Skeletal muscle tissue (tissue), 3 donors: ENCODE measurements at regions not wholly inside any gene's neighbourhood (a gene's known extent, or its start where the extent isn't known, plus 50 kb on each side); places are given as distances from the start of the nearest gene placed in this dataset.

Source experiments
- H3K27ac ChIP-seq: one replicate; pipeline ENCODE4 v1.7.0; 2013; ENCODE audit warnings: mild to moderate bottlenecking, low read depth, low read length, inconsistent platforms
- H3K27me3 ChIP-seq, 3 donors: one replicate each; pipeline ENCODE4 v1.7.0; 2013; ENCODE audit warnings: low read length in 3 of 3; ENCODE audit not compliant: control insufficient read depth in 3 of 3, insufficient read depth in 3 of 3
- H3K36me3 ChIP-seq, 3 donors: one replicate each; pipeline ENCODE4 v1.7.0; 2013; ENCODE audit warnings: low read length in 3 of 3; ENCODE audit not compliant: control insufficient read depth in 3 of 3, insufficient read depth in 3 of 3
- H3K4me1 ChIP-seq, 3 donors: one replicate each; pipeline ENCODE4 v1.7.0; 2013; ENCODE audit warnings: low read length in 3 of 3, mild to moderate bottlenecking in 3 of 3; ENCODE audit not compliant: control insufficient read depth in 3 of 3, insufficient read depth in 3 of 3
- H3K4me3 ChIP-seq, 3 donors: one replicate each; pipeline ENCODE4 v1.7.0; 2013; ENCODE audit warnings: low read length in 3 of 3
- H3K9ac ChIP-seq, 3 donors: one replicate each; pipeline ENCODE4 v1.7.0; 2013; ENCODE audit warnings: low read length in 3 of 3, mild to moderate bottlenecking in 3 of 3, moderate library complexity in 2 of 3, low read depth in 1 of 3
- H3K9me3 ChIP-seq, 3 donors: one replicate each; pipeline ENCODE4 v1.7.0; 2013; ENCODE audit warnings: low read length in 3 of 3; ENCODE audit not compliant: control insufficient read depth in 3 of 3
- donor health status: Osteomylitis.

- H3K27ac ChIP-seq: no peak overlapping the region
- peak overlapping the region in 1 of 3 donors; percentile 5 for H3K9ac ChIP-seq
- H3K4me1 ChIP-seq: peaks cover 9 to 19% (median 17%) of the 10 kb centered on the region in 3 donors
Observed at GRCh38 chr1:234841710-234842231, 231.8 kb upstream of the IRF2BP2 start.

GRCh38 chr1:234841281-234841680 lies 231.3 kb upstream of the IRF2BP2 start:
- Histone ChIP-seq H3K4me1 (peaks cover 9 to 22% (median 19%) of the 10 kb centered on the region in 3 donors), H3K9ac (no peak overlapping the region), H3K36me3 (no peaks in the 10 kb centered on the region), H3K27ac (no peak overlapping the region), H3K27me3 (no peaks in the 10 kb centered on the region), H3K9me3 (no peaks in the 10 kb centered on the region), H3K4me3 (no peak overlapping the region)

More at GRCh38 chr1:234841710-234842231, 231.8 kb upstream of the IRF2BP2 start:
- Histone ChIP-seq H3K9me3 (no peaks in the 10 kb centered on the region), H3K4me3 (no peak overlapping the region), H3K27me3 (no peaks in the 10 kb centered on the region), H3K36me3 (no peaks in the 10 kb centered on the region)

GRCh38 chr1:234840843-234841242 lies 230.9 kb upstream of the IRF2BP2 start:
- Histone ChIP-seq H3K36me3 (no peaks in the 10 kb centered on the region), H3K4me3 (no peak overlapping the region), H3K9me3 (no peaks in the 10 kb centered on the region), H3K27ac (no peak overlapping the region), H3K4me1 (peaks cover 9 to 22% (median 19%) of the 10 kb centered on the region in 3 donors), H3K27me3 (no peaks in the 10 kb centered on the region), H3K9ac (no peak overlapping the region)

DNA sequence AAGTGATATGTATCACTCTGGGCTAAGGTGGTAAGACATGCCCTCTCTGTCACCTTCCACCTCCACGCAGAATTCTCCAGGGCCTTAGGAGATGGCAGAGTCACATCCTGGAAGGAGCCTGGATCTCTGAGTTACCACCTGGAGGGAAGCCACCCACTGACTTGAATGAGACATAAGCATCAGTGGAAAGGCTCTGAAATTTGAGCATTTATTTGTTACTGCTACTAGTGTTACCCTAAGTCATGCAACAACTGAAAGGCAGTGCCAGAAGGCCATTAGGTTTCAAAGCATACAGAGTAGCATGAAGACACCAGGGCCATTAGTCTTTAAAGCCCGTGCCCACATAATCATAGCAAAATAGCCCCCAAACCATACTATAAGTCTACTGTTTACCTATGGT lies 230.3 kb upstream of the IRF2BP2 start:
- Histone ChIP-seq H3K4me3 (no peak overlapping the region), H3K27me3 (no peaks in the 10 kb centered on the region), H3K9me3 (no peaks in the 10 kb centered on the region), H3K4me1 (peaks cover 9 to 22% (median 16%) of the 10 kb centered on the region in 3 donors), H3K9ac (no peak overlapping the region), H3K27ac (no peak overlapping the region), H3K36me3 (no peaks in the 10 kb centered on the region)

GRCh38 chr1:234839663-234840062 lies 229.7 kb upstream of the IRF2BP2 start:
- Histone ChIP-seq H3K9me3 (no peaks in the 10 kb centered on the region), H3K4me1 (peaks cover 9 to 22% (median 12%) of the 10 kb centered on the region in 3 donors), H3K4me3 (no peak overlapping the region), H3K27me3 (no peaks in the 10 kb centered on the region), H3K9ac (no peak overlapping the region), H3K27ac (no peak overlapping the region), H3K36me3 (no peaks in the 10 kb centered on the region)

DNA sequence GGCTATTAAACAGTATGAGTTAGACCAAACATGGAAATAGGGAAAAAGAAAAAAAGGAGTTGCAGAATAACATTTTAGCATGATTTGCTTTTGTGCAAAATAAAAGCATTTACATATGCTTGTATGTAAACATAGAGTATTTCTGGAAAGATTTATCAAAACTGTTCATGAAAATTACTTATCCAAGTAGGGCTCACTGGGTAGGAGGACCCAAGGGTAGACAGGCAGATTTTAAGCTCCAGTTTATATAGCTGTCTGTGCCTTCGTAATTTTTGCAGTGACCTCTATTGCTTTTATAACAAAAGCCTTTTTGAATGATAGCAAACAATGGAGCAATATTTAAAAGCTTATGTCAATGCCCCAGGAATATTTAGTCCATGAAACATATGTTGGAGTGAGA lies 228.8 kb upstream of the IRF2BP2 start:
- Histone ChIP-seq H3K27me3 (no peaks in the 10 kb centered on the region), H3K36me3 (no peaks in the 10 kb centered on the region), H3K4me3 (no peak overlapping the region), H3K9ac (no peak overlapping the region), H3K9me3 (no peaks in the 10 kb centered on the region), H3K27ac (no peak overlapping the region), H3K4me1 (peaks cover 9 to 22% (median 12%) of the 10 kb centered on the region in 3 donors)

GRCh38 chr1:234838182-234838581 lies 228.2 kb upstream of the IRF2BP2 start:
- H3K27ac ChIP-seq: no peak overlapping the region
- H3K4me1 ChIP-seq: peaks cover 9 to 18% (median 12%) of the 10 kb centered on the region in 3 donors
- H3K36me3 ChIP-seq: no peaks in the 10 kb centered on the region
- H3K9ac ChIP-seq: no peak overlapping the region
- no peaks in the 10 kb centered on the region for H3K27me3 ChIP-seq
- H3K9me3 ChIP-seq: no peaks in the 10 kb centered on the region
- no peak overlapping the region for H3K4me3 ChIP-seq

- H3K9me3 ChIP-seq: no peaks in the 10 kb centered on the region
- peaks cover 9 to 14% (median 9%) of the 10 kb centered on the region in 3 donors for H3K4me1 ChIP-seq
- H3K36me3 ChIP-seq: no peaks in the 10 kb centered on the region
- no peak overlapping the region for H3K27ac ChIP-seq
- no peak overlapping the region for H3K4me3 ChIP-seq
- no peak overlapping the region for H3K9ac ChIP-seq
- H3K27me3 ChIP-seq: no peaks in the 10 kb centered on the region
Observed at GRCh38 chr1:234837713-234838112, 227.7 kb upstream of the IRF2BP2 start.

DNA sequence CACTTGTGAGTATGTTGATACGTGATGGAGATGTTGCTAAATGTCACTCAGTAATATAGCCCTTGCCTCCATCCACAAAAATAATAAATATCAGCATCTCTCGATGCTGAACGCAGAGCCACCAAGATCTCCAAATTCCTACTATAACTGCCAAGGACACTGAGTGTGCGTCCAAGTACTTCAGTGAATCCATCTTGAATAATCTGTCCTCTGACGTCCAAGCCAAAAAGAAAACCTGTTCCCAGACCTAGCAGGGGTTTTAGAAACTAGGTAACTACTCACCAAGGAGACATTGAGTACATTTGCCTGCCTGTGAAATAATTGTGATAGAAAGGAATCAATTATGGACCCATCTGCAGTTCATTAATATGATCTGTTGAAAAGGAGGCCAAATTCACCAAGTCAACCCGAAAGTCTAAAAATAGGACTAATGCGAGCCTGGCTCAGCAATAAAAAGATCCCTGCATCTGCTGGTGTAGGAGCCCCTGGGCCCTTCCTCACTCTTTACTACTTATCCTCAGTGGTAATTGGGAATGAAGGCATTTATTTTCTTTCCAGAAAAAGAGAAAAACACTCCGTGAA lies 226.9 kb upstream of the IRF2BP2 start:
- Histone ChIP-seq H3K27ac (no peak overlapping the region), H3K4me3 (no peak overlapping the region), H3K4me1 (peaks cover 4 to 9% (median 6%) of the 10 kb centered on the region in 3 donors), H3K36me3 (no peaks in the 10 kb centered on the region), H3K9me3 (no peaks in the 10 kb centered on the region), H3K9ac (no peak overlapping the region), H3K27me3 (no peaks in the 10 kb centered on the region)

GRCh38 chr1:234836045-234836681 lies 226.2 kb upstream of the IRF2BP2 start:
- H3K36me3 ChIP-seq: no peaks in the 10 kb centered on the region
- H3K4me1 ChIP-seq: peaks cover 4 to 9% (median 6%) of the 10 kb centered on the region in 3 donors
- H3K9ac ChIP-seq: no peak overlapping the region
- no peak overlapping the region for H3K4me3 ChIP-seq
- no peak overlapping the region for H3K27ac ChIP-seq
- no peaks in the 10 kb centered on the region for H3K27me3 ChIP-seq
- H3K9me3 ChIP-seq: no peaks in the 10 kb centered on the region
